Osteoblast (primary cell): ENCODE measurements at regions not wholly inside any gene's neighbourhood (a gene's known extent, or its start where the extent isn't known, plus 50 kb on each side); places are given as distances from the start of the nearest gene placed in this dataset.

Source experiments
- DNase-seq: peaks from one replicate; pipeline ENCODE4 v3.0.0; 2011; ENCODE audit warnings: low spot score, mixed read lengths; ENCODE audit not compliant: insufficient read length; ENCODE audit errors: missing footprints
- H2AFZ ChIP-seq: 2 replicates; pipeline ENCODE4 v1.6.0; 2011; ENCODE audit warnings: mild to moderate bottlenecking, low read length
- H3K27ac ChIP-seq: 2 replicates; pipeline ENCODE4 v1.5.1; 2011; ENCODE audit warnings: mild to moderate bottlenecking, low read depth, low read length, moderate library complexity
- H3K27me3 ChIP-seq: 2 replicates; pipeline ENCODE4 v1.6.0; 2012; ENCODE audit warnings: mild to moderate bottlenecking, control low read depth, inconsistent platforms, low read length, moderate library complexity; ENCODE audit not compliant: insufficient read depth
- H3K36me3 ChIP-seq: 2 replicates; pipeline ENCODE4 v1.5.1; 2011; ENCODE audit warnings: mild to moderate bottlenecking, low read length, control low read depth, moderate library complexity; ENCODE audit not compliant: insufficient read depth
- H3K4me1 ChIP-seq: 2 replicates; pipeline ENCODE4 v1.5.1; 2011; ENCODE audit warnings: mild to moderate bottlenecking, low read length, control low read depth, moderate library complexity; ENCODE audit not compliant: insufficient read depth
- H3K4me2 ChIP-seq: 2 replicates; pipeline ENCODE4 v1.6.0; 2011; ENCODE audit warnings: mild to moderate bottlenecking, low read length; ENCODE audit not compliant: insufficient read depth
- H3K4me3 ChIP-seq: fragments of 200-600 bp; sonication (generic); 3 replicates; pipeline ENCODE4 v1.5.1; 2012; ENCODE audit warnings: mild to moderate bottlenecking, low read length, inconsistent platforms; ENCODE audit not compliant: insufficient read depth
- H3K79me2 ChIP-seq: 2 replicates; pipeline ENCODE4 v1.6.0; 2012; ENCODE audit warnings: mild to moderate bottlenecking, low read length, control low read depth, inconsistent platforms; ENCODE audit not compliant: insufficient read depth
- H3K9me3 ChIP-seq: 2 replicates; pipeline ENCODE4 v1.5.1; 2011; ENCODE audit warnings: low read depth, low read length, control low read depth
- H4K20me1 ChIP-seq: 2 replicates; pipeline ENCODE4 v1.6.0; 2012; ENCODE audit warnings: mild to moderate bottlenecking, low read length, control low read depth; ENCODE audit not compliant: insufficient read depth
- TF ChIP-seq, protein P1 (sequence below): IDR thresholded peaks from 2 replicates; pipeline ENCODE4 v1.5.1; 2011; ENCODE audit warnings: mild to moderate bottlenecking, low read depth, low read length, moderate library complexity; ENCODE audit errors: extremely low read depth

DNA sequence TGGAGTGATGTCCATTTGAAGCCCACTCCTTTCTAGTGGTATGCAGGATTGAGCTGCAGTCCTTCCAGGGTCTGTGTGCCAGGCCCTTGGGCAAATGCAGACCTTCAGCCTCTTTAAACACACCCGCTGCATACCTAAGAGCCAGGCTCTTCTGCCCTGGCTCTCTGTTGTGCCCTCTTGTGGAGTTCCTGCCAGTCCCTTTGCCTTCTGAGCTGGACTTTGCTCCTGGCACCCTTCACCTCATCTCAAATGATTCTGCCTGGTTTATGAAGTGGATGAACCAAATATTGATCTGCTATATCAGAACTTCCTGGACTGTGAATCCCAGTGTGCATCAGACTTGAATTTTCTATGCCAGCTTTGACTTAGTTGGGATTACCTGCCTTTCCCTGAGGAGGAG lies 158.8 kb downstream of the URB2 start:
- TF ChIP-seq, protein P1, sequence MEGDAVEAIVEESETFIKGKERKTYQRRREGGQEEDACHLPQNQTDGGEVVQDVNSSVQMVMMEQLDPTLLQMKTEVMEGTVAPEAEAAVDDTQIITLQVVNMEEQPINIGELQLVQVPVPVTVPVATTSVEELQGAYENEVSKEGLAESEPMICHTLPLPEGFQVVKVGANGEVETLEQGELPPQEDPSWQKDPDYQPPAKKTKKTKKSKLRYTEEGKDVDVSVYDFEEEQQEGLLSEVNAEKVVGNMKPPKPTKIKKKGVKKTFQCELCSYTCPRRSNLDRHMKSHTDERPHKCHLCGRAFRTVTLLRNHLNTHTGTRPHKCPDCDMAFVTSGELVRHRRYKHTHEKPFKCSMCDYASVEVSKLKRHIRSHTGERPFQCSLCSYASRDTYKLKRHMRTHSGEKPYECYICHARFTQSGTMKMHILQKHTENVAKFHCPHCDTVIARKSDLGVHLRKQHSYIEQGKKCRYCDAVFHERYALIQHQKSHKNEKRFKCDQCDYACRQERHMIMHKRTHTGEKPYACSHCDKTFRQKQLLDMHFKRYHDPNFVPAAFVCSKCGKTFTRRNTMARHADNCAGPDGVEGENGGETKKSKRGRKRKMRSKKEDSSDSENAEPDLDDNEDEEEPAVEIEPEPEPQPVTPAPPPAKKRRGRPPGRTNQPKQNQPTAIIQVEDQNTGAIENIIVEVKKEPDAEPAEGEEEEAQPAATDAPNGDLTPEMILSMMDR = no peak
- H3K4me3 ChIP-seq = no peak overlapping the region
- no peak for DNase-seq
- H3K4me1 ChIP-seq = no peaks in the 10 kb centered on the region
- H3K27ac ChIP-seq = no peak overlapping the region
- H3K4me2 ChIP-seq = no peak overlapping the region
- H3K79me2 ChIP-seq = no peaks in the 10 kb centered on the region
- H4K20me1 ChIP-seq = no peaks in the 10 kb centered on the region
- H3K27me3 ChIP-seq = no peaks in the 10 kb centered on the region
- H2AFZ ChIP-seq = no peak overlapping the region
- H3K9me3 ChIP-seq = no peaks in the 10 kb centered on the region
- no peaks in the 10 kb centered on the region for H3K36me3 ChIP-seq

DNA sequence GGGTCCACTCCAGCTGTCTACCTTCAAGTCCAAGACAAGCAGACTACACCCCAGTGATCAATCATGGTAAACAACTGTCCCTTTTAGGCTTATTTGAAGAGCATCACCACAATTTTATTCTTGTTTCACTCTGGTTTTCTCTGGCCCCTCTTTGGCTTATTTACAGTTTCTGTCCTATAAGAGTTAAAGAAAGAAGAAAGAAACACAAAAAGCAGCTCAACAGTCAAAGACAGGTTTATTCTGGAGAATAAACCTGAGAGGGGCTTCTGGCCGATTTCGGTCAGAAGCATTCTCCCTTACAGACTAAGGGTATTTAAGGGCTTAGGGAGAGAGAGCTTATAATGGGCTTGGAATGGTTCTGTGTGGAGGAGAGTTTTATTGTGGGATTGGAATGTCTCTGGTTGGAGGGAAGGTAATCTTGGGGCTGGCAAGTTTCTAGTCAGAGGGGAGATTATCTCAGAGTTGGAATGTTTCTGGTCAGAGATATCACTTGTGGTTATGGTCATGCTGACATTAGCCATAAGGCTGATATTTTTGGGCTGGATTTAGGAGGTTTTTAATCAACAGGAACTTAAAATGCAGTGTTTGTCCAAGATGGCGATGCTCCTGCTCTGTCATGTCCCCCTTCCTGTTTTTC lies 161.0 kb downstream of the URB2 start:
- Histone ChIP-seq H2AFZ (no peak overlapping the region), H3K36me3 (no peaks in the 10 kb centered on the region), H3K4me2 (no peak overlapping the region), H3K4me3 (no peak overlapping the region), H4K20me1 (no peaks in the 10 kb centered on the region), H3K9me3 (no peaks in the 10 kb centered on the region), H3K27ac (no peak overlapping the region), H3K79me2 (no peaks in the 10 kb centered on the region), H3K4me1 (no peaks in the 10 kb centered on the region), H3K27me3 (no peaks in the 10 kb centered on the region)
- TF ChIP-seq, protein P1 = no peak
- DNase-seq = no peak

DNA sequence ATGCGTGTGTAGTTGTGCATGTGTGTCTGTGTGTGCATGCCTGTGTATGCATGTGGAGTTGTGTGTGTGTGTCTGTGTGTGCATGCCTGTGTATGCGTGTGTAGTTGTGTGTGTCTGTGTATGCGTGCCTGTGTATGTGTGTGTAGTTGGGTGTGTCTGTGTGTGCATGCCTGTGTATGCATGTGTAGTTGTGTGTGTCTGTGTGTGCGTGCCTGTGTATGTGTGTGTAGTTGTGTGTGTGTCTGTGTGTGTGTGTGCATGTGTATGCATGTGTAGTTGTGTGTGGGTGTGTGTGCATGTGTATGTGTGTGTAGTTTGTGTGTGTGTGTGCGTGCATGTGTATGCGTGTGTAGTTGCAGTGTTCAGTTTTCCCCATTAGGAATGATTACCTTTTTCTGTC lies 162.0 kb downstream of the URB2 start:
- no peak overlapping the region for H3K27ac ChIP-seq
- H2AFZ ChIP-seq = no peak overlapping the region
- H3K9me3 ChIP-seq = no peaks in the 10 kb centered on the region
- TF ChIP-seq, protein P1 = no peak
- no peak overlapping the region for H3K4me2 ChIP-seq
- no peaks in the 10 kb centered on the region for H3K36me3 ChIP-seq
- H3K4me1 ChIP-seq = no peaks in the 10 kb centered on the region
- no peak for DNase-seq
- H3K79me2 ChIP-seq = no peaks in the 10 kb centered on the region
- no peaks in the 10 kb centered on the region for H4K20me1 ChIP-seq
- H3K27me3 ChIP-seq = no peaks in the 10 kb centered on the region
- no peak overlapping the region for H3K4me3 ChIP-seq

DNA sequence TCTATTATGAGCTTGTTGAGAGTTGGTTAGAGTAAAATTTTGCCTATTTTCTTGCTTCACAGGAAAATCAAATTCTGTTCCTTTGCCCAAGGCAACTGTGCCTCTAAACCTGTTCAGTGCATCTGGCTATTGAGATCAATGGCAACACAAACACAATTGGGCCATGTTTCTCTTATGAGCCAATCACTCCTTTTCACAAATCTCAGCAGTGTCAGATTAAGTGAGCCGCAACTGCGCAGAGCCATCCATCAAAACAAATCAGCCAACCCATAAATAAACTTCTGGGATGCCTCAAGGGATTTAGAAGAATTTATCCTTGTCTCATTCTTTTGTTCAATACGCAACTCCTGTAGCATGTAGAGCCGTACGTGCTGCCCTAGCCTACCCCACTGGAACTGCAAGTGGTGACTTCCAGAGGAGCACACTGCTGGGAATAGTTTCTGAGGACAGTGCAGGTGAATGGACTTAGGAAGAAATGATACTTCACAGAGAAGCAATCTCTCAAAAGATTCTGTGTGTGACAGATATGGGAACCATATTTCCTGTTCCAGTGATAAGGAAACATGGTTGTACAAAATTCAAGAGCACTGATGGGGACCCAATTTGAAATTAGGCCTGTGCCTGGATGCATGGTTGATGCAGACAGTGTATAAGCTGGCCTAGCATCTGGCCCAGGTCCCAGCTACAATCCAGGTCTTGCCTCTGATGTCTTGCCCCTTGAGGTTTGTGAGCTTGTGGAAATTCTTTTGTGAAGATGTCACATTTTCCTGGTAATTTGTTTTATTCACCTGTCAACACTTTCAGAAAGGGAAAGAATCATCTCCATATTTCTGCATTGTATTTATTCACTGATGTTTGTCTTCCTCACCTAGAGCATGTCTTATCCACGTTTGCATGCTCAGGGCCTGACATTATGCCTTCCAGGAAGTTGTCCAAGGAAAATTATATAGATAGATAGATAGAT lies 166.2 kb downstream of the URB2 start:
- TF ChIP-seq, protein P1 = no peak
- Histone ChIP-seq H3K79me2 (no peaks in the 10 kb centered on the region), H3K4me1 (no peaks in the 10 kb centered on the region), H3K4me3 (no peak overlapping the region), H3K36me3 (no peaks in the 10 kb centered on the region), H3K9me3 (no peaks in the 10 kb centered on the region), H3K27ac (no peak overlapping the region), H2AFZ (no peak overlapping the region), H3K4me2 (no peak overlapping the region), H3K27me3 (no peaks in the 10 kb centered on the region), H4K20me1 (no peaks in the 10 kb centered on the region)
- DNase-seq = no peak
